SH-SY5Y (cell line): ENCODE measurements at regions not wholly inside any gene's neighbourhood (a gene's known extent, or its start where the extent isn't known, plus 50 kb on each side); places are given as distances from the start of the nearest gene placed in this dataset.

Source experiments
- GATA2 ChIP-seq: IDR thresholded peaks from 2 replicates; pipeline ENCODE4 v1.6.1; 2011; ENCODE audit warnings: mild to moderate bottlenecking, low read depth, low read length
- GATA3 ChIP-seq: IDR thresholded peaks from 2 replicates; pipeline ENCODE4 v1.6.1; 2011; ENCODE audit warnings: low read depth, mild to moderate bottlenecking, low read length, moderate library complexity

GRCh38 chr15:37756407-37756806, 178.0 kb upstream of the TMCO5A start:
- TF ChIP-seq GATA2 (no peak), GATA3 (no peak)
